ENCODE measurements at regions not wholly inside any gene's neighbourhood (a gene's known extent, or its start where the extent isn't known, plus 50 kb on each side); places are given as distances from the start of the nearest gene placed in this dataset.
"Not testable (repeated sequence)": the region's sequence is repeated elsewhere in the genome, so short reads cannot be mapped to it uniquely, and the experiment has no call there.

- no peak for DNase-seq
Observed at GRCh38 chr5:125452991-125453390, 706.6 kb upstream of the ZNF608 start.

GRCh38 chr5:125455041-125455440, 708.6 kb upstream of the ZNF608 start:
- DNase-seq, result no peak

- DNase-seq, result not testable (repeated sequence)
Observed at GRCh38 chr5:125456005-125456404, 709.6 kb upstream of the ZNF608 start.

GRCh38 chr5:125457617-125458016, 711.2 kb upstream of the ZNF608 start:
- no peak for DNase-seq

GRCh38 chr5:125458949-125459348, 712.5 kb upstream of the ZNF608 start:
- DNase-seq, result not testable (repeated sequence)

- no peak for DNase-seq
Observed at GRCh38 chr5:125461641-125462072, 715.2 kb upstream of the ZNF608 start.

GRCh38 chr5:125463466-125464092, 717.1 kb upstream of the ZNF608 start:
- DNase-seq, result peak; percentile 46

GRCh38 chr5:125464847-125465432, 718.5 kb upstream of the ZNF608 start:
- DNase-seq, result no peak

GRCh38 chr5:125465703-125466102, 719.3 kb upstream of the ZNF608 start:
- no peak for DNase-seq

- DNase-seq, result no peak
Observed at GRCh38 chr5:125467222-125467621, 720.8 kb upstream of the ZNF608 start.

GRCh38 chr5:125470280-125470902, 724.0 kb upstream of the ZNF608 start:
- DNase-seq, result no peak

- no peak for DNase-seq
Observed at GRCh38 chr5:125476901-125477585, 730.6 kb upstream of the ZNF608 start.

GRCh38 chr5:125477586-125477975, 731.1 kb upstream of the ZNF608 start:
- no peak for DNase-seq

GRCh38 chr5:125478599-125478998, 732.2 kb upstream of the ZNF608 start:
- DNase-seq, result no peak

GRCh38 chr5:125480911-125481310, 734.5 kb upstream of the ZNF608 start:
- peak; percentile 68 for DNase-seq

GRCh38 chr5:125481506-125482465, 735.3 kb upstream of the ZNF608 start:
- peak; percentile 60 for DNase-seq

- no peak for DNase-seq
Observed at GRCh38 chr5:125483609-125484008, 737.2 kb upstream of the ZNF608 start.

GRCh38 chr5:125484272-125484741, 737.9 kb upstream of the ZNF608 start:
- no peak for DNase-seq

GRCh38 chr5:125484742-125485641, 738.6 kb upstream of the ZNF608 start:
- peak; percentile 84 for DNase-seq

GRCh38 chr5:125485771-125486170, 739.3 kb upstream of the ZNF608 start:
- DNase-seq, result no peak

- DNase-seq, result no peak
Observed at GRCh38 chr5:125486634-125487033, 740.2 kb upstream of the ZNF608 start.

Measured in eye (tissue), 1 donor.